ENCODE measurements at regions not wholly inside any gene's neighbourhood (a gene's known extent, or its start where the extent isn't known, plus 50 kb on each side); places are given as distances from the start of the nearest gene placed in this dataset.

- no peak for TF ChIP-seq CTCF (IDR thresholded peaks at IDR 0.05; ENCODE audit: unreplicated experiment)
- no peaks in the 10 kb centered on the region for H3K36me3 Mint-ChIP-seq (ENCODE audit: insufficient read depth, unreplicated experiment)
- no TSS peak for BruUV-seq (replicated peaks)
- no peak overlapping the region for H3K27ac Mint-ChIP-seq (ENCODE audit: low read depth, unreplicated experiment)
- H3K9me3 Mint-ChIP-seq (ENCODE audit: unreplicated experiment) = peaks cover 12% of the 10 kb centered on the region
- ChIA-PET CTCF (no interaction called here), POLR2A (no interaction called here)
- no peaks in the 10 kb centered on the region for H3K4me1 Mint-ChIP-seq (ENCODE audit: insufficient read depth, unreplicated experiment)
- intact Hi-C loops (cut with micrococcal nuclease) = no loop called here
- H3K27me3 Mint-ChIP-seq (ENCODE audit: insufficient read depth, unreplicated experiment) = no peaks in the 10 kb centered on the region
- no peak overlapping the region for H3K4me3 Mint-ChIP-seq (ENCODE audit: unreplicated experiment)
- DNase-seq (ENCODE audit: unreplicated experiment) = no peak
These were observed 383.2 kb upstream of the XYLT1 start for GRCh38 chr16:17853958-17854357.

- no peak for TF ChIP-seq CTCF (IDR thresholded peaks at IDR 0.05; ENCODE audit: unreplicated experiment)
- Mint-ChIP-seq H3K4me1 (ENCODE audit: insufficient read depth, unreplicated experiment) (no peaks in the 10 kb centered on the region), H3K36me3 (ENCODE audit: insufficient read depth, unreplicated experiment) (no peaks in the 10 kb centered on the region), H3K27me3 (ENCODE audit: insufficient read depth, unreplicated experiment) (no peaks in the 10 kb centered on the region), H3K4me3 (ENCODE audit: unreplicated experiment) (no peak overlapping the region), H3K9me3 (ENCODE audit: unreplicated experiment) (peaks cover 17% of the 10 kb centered on the region), H3K27ac (ENCODE audit: low read depth, unreplicated experiment) (no peak overlapping the region)
- CTCF ChIA-PET = no interaction called here
- intact Hi-C loops (cut with micrococcal nuclease) = no loop called here
- BruUV-seq (replicated peaks) = no TSS peak
- POLR2A ChIA-PET = no interaction called here
- no peak for DNase-seq (ENCODE audit: unreplicated experiment)
These were observed 382.4 kb upstream of the XYLT1 start for GRCh38 chr16:17852977-17853702.

GRCh38 chr16:17850581-17851250, 380.0 kb upstream of the XYLT1 start:
- Mint-ChIP-seq H3K4me3 (ENCODE audit: unreplicated experiment) (no peak overlapping the region), H3K36me3 (ENCODE audit: insufficient read depth, unreplicated experiment) (no peaks in the 10 kb centered on the region), H3K27ac (ENCODE audit: low read depth, unreplicated experiment) (no peak overlapping the region), H3K9me3 (ENCODE audit: unreplicated experiment) (peaks cover 9% of the 10 kb centered on the region), H3K27me3 (ENCODE audit: insufficient read depth, unreplicated experiment) (no peaks in the 10 kb centered on the region), H3K4me1 (ENCODE audit: insufficient read depth, unreplicated experiment) (no peaks in the 10 kb centered on the region)
- ChIA-PET POLR2A (no interaction called here), CTCF (no interaction called here)
- no peak for DNase-seq (ENCODE audit: unreplicated experiment)
- intact Hi-C loops (cut with micrococcal nuclease) = no loop called here
- no TSS peak for BruUV-seq (replicated peaks)
- no peak for TF ChIP-seq CTCF (IDR thresholded peaks at IDR 0.05; ENCODE audit: unreplicated experiment)

GRCh38 chr16:17847234-17847795, 376.6 kb upstream of the XYLT1 start:
- no peak for DNase-seq (ENCODE audit: unreplicated experiment)
- no peaks in the 10 kb centered on the region for H3K36me3 Mint-ChIP-seq (ENCODE audit: insufficient read depth, unreplicated experiment)
- TF ChIP-seq CTCF (IDR thresholded peaks at IDR 0.05; ENCODE audit: unreplicated experiment) = no peak
- POLR2A ChIA-PET = no interaction called here
- H3K4me3 Mint-ChIP-seq (ENCODE audit: unreplicated experiment) = no peak overlapping the region
- no TSS peak for BruUV-seq (replicated peaks)
- H3K4me1 Mint-ChIP-seq (ENCODE audit: insufficient read depth, unreplicated experiment) = no peaks in the 10 kb centered on the region
- no peak overlapping the region for H3K27ac Mint-ChIP-seq (ENCODE audit: low read depth, unreplicated experiment)
- H3K9me3 Mint-ChIP-seq (ENCODE audit: unreplicated experiment) = peaks cover 9% of the 10 kb centered on the region
- CTCF ChIA-PET = no interaction called here
- no peaks in the 10 kb centered on the region for H3K27me3 Mint-ChIP-seq (ENCODE audit: insufficient read depth, unreplicated experiment)
- intact Hi-C loops (cut with micrococcal nuclease) = no loop called here

Data from MCF 10A (cell line).